DND-41 (cell line): ENCODE measurements at regions not wholly inside any gene's neighbourhood (a gene's known extent, or its start where the extent isn't known, plus 50 kb on each side); places are given as distances from the start of the nearest gene placed in this dataset.

Source experiments
- ATAC-seq: fragments of 200-7000 bp; cut with Tn5 transposase; 3 replicates; pipeline ENCODE4 v1.9.1; 2021; ENCODE audit warnings: low read depth; ENCODE audit not compliant: insufficient read depth
- DNase-seq: peaks from one replicate; pipeline ENCODE4 v3.0.0-alpha.2; 2020
- H2AFZ ChIP-seq: 2 replicates; pipeline ENCODE4 v1.6.0; 2012; ENCODE audit warnings: low read depth, low read length
- H3K27ac ChIP-seq: 2 replicates; pipeline ENCODE4 v1.5.1; 2012; ENCODE audit warnings: low read length, inconsistent platforms
- H3K27me3 ChIP-seq: fragments of 200-600 bp; sonication (generic); 2 replicates; pipeline ENCODE4 v1.6.0; 2012; ENCODE audit warnings: low read length, mild to moderate bottlenecking, inconsistent platforms; ENCODE audit not compliant: insufficient read depth, poor library complexity
- H3K36me3 ChIP-seq: 2 replicates; pipeline ENCODE4 v1.5.1; 2012; ENCODE audit warnings: low read length, inconsistent platforms; ENCODE audit not compliant: insufficient read depth
- H3K4me1 ChIP-seq: 2 replicates; pipeline ENCODE4 v1.5.1; 2012; ENCODE audit warnings: mild to moderate bottlenecking, low read length; ENCODE audit not compliant: insufficient read depth
- H3K4me2 ChIP-seq: 2 replicates; pipeline ENCODE4 v1.6.0; 2012; ENCODE audit warnings: mild to moderate bottlenecking, moderate library complexity, low read length, inconsistent platforms; ENCODE audit not compliant: insufficient read depth
- H3K4me3 ChIP-seq, 2 experiments: fragments of 200-600 bp in 1 of 2; shearing (Covaris generic) in 1 of 2; 2 replicates each; pipeline ENCODE4 v1.5.1; 2012 to 2016; ENCODE audit warnings: inconsistent platforms in 2 of 2, low read length in 2 of 2, mild to moderate bottlenecking in 2 of 2, low read depth in 1 of 2, moderate library complexity in 1 of 2
- H3K79me2 ChIP-seq: 2 replicates; pipeline ENCODE4 v1.6.0; 2012; ENCODE audit warnings: low read length, inconsistent platforms; ENCODE audit not compliant: insufficient read depth
- H3K9ac ChIP-seq: 2 replicates; pipeline ENCODE4 v1.6.0; 2012; ENCODE audit warnings: low read depth, mild to moderate bottlenecking, inconsistent platforms, low read length, moderate library complexity
- H3K9me3 ChIP-seq: 2 replicates; pipeline ENCODE4 v1.5.1; 2012; ENCODE audit warnings: low read length, moderate library complexity, mild to moderate bottlenecking, inconsistent platforms; ENCODE audit not compliant: insufficient read depth, severe bottlenecking
- H4K20me1 ChIP-seq: 2 replicates; pipeline ENCODE4 v1.6.0; 2012; ENCODE audit warnings: low read length; ENCODE audit not compliant: insufficient read depth
- EZH2 ChIP-seq: IDR thresholded peaks from 3 replicates; pipeline ENCODE4 v1.6.1; 2012; ENCODE audit warnings: borderline replicate concordance, low read depth, mild to moderate bottlenecking, moderate library complexity, low read length, inconsistent platforms; ENCODE audit not compliant: severe bottlenecking
- TF ChIP-seq, protein P1 (sequence below): IDR thresholded peaks from 2 replicates; pipeline ENCODE4 v1.5.1; 2012; ENCODE audit warnings: borderline replicate concordance, low read length, moderate library complexity, mild to moderate bottlenecking; ENCODE audit not compliant: poor library complexity, severe bottlenecking; ENCODE audit errors: extremely low read depth

DNA sequence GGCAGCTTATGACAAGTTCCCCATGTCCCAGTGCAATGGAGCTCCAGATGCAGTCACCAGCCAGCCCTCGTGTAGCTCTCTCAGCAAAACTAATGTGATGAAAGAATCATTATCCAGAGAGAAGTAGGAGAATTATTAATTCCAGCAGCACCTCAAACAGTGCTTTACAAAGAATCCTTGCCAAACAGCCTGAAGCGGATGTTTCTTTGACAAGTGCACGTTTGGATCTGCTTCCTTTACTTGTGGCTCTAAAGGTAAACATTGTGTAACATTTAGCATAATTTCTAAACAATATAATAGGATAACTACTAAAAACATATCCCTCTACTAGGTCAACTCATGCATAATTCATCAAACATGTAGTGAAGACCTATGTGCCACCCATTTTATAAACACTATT lies 197.0 kb downstream of the FAM181B start:
- H2AFZ ChIP-seq, result no peak overlapping the region
- no peaks in the 10 kb centered on the region for H3K4me1 ChIP-seq
- no peaks in the 10 kb centered on the region for H3K36me3 ChIP-seq
- no peak overlapping the region for H3K4me3 ChIP-seq
- TF ChIP-seq EZH2, result no peak
- TF ChIP-seq, protein P1, sequence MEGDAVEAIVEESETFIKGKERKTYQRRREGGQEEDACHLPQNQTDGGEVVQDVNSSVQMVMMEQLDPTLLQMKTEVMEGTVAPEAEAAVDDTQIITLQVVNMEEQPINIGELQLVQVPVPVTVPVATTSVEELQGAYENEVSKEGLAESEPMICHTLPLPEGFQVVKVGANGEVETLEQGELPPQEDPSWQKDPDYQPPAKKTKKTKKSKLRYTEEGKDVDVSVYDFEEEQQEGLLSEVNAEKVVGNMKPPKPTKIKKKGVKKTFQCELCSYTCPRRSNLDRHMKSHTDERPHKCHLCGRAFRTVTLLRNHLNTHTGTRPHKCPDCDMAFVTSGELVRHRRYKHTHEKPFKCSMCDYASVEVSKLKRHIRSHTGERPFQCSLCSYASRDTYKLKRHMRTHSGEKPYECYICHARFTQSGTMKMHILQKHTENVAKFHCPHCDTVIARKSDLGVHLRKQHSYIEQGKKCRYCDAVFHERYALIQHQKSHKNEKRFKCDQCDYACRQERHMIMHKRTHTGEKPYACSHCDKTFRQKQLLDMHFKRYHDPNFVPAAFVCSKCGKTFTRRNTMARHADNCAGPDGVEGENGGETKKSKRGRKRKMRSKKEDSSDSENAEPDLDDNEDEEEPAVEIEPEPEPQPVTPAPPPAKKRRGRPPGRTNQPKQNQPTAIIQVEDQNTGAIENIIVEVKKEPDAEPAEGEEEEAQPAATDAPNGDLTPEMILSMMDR, result no peak
- DNase-seq (no peak), ATAC-seq (no peak)
- H3K9ac ChIP-seq, result no peak overlapping the region
- H3K9me3 ChIP-seq, result no peaks in the 10 kb centered on the region
- no peaks in the 10 kb centered on the region for H4K20me1 ChIP-seq
- no peak overlapping the region for H3K4me2 ChIP-seq
- H3K27ac ChIP-seq, result no peak overlapping the region
- H3K27me3 ChIP-seq, result no peaks in the 10 kb centered on the region
- H3K79me2 ChIP-seq, result no peaks in the 10 kb centered on the region

DNA sequence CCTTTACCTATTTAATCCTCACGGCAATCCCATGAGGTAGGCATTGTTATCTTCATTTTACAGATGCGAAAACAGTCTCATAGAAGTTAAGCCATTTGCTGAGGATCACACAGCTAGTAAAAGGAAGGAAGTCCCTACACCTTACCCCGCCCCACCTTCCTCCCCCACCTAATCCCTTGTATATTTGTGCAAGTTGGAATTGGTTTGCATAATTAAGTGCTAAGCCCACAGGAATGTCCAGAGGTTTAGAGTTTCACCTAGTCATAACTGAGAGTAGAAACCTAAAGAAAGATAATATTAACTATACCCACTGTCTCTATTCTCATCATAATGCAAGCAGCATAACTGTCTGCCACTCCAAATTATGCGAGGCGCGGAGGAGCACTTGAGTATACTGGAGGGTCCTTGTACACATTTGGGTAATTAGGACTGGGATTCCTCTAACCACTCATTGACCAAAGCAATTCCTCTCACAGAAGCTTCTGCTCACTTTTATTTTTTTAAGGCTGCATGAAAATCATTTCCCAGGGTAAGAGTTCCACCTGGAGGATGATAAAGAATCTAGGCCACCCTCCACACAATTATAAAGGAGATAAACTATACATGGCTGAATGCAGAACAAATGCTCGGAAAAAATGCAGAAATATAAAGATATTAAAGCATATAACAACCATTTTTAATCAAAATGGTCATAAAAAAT lies 199.9 kb downstream of the FAM181B start:
- Histone ChIP-seq H4K20me1 (no peaks in the 10 kb centered on the region), H3K4me2 (no peak overlapping the region), H3K27ac (no peak overlapping the region), H3K4me1 (no peaks in the 10 kb centered on the region), H3K79me2 (no peaks in the 10 kb centered on the region), H3K27me3 (no peaks in the 10 kb centered on the region), H3K36me3 (no peaks in the 10 kb centered on the region), H3K9ac (no peak overlapping the region), H3K4me3 (no peak overlapping the region), H3K9me3 (no peaks in the 10 kb centered on the region), H2AFZ (no peak overlapping the region)
- TF ChIP-seq, protein P1, result no peak
- no peak for TF ChIP-seq EZH2
- no peak for ATAC-seq
- no peak for DNase-seq

DNA sequence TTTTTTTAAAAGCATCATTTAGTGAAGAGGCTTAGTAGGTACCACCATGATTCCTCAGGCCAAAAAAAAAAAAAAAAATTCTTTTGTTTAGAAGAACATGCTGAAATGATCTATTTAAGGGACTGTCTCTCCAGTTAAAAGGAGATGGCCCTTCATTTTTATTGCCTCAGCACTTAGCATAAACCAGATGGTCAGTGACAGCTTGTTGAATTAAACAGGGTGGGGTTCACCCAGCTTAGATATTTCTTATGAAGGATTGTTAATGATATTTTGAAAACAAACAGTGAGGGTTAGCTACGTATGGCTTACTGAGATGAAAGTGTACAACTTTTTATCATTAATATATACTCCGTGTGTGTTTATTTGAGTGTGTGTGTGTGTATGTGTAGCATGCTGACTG lies 203.7 kb downstream of the FAM181B start:
- Histone ChIP-seq H3K27me3 (no peaks in the 10 kb centered on the region), H3K27ac (no peak overlapping the region), H2AFZ (no peak overlapping the region), H3K9me3 (no peaks in the 10 kb centered on the region), H3K79me2 (no peaks in the 10 kb centered on the region), H3K4me2 (no peak overlapping the region), H3K4me1 (no peaks in the 10 kb centered on the region), H4K20me1 (no peaks in the 10 kb centered on the region), H3K36me3 (no peaks in the 10 kb centered on the region), H3K9ac (no peak overlapping the region), H3K4me3 (no peak overlapping the region)
- no peak for DNase-seq
- TF ChIP-seq, protein P1, result no peak
- no peak for TF ChIP-seq EZH2
- no peak for ATAC-seq

DNA sequence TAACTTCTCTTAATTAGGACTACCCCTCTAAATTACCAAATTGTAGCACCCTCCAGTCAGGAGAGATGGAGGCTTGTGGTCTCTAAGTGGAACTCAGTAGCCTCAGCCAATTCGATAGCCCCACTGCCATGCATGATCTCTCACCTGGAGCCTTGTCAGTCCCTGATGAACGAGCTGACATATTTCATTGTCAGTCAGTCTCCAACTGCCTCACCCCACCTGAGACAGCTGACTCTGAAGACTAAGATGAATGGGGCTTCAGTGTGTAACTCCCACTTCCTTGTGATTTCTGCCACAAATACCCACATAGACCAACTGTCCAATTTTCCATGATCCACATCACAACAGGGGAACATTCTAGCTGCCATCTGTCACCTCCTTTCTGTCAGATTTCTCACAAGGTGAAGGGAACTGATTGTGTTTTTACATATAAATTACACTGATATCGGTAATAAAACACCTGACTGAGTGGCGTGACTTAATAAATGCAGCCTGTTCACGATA lies 206.5 kb downstream of the FAM181B start:
- Histone ChIP-seq H3K27ac (no peak overlapping the region), H3K36me3 (no peaks in the 10 kb centered on the region), H2AFZ (no peak overlapping the region), H3K4me3 (no peak overlapping the region), H3K9me3 (no peaks in the 10 kb centered on the region), H4K20me1 (no peaks in the 10 kb centered on the region), H3K4me1 (no peaks in the 10 kb centered on the region), H3K79me2 (no peaks in the 10 kb centered on the region), H3K27me3 (no peaks in the 10 kb centered on the region), H3K4me2 (no peak overlapping the region), H3K9ac (no peak overlapping the region)
- TF ChIP-seq, protein P1, result no peak
- no peak for TF ChIP-seq EZH2
- DNase-seq (no peak), ATAC-seq (no peak)
